ENCODE measurements at regions not wholly inside any gene's neighbourhood (a gene's known extent, or its start where the extent isn't known, plus 50 kb on each side); places are given as distances from the start of the nearest gene placed in this dataset.

GRCh38 chr5:93357686-93358085 is 223.3 kb downstream of the NR2F1-AS1 start:
- in situ Hi-C loops (cut with HindIII; ENCODE audit: low pct_unique_long_range_greater_than_20kb, low sequenced_read_pairs) (no loop called here), intact Hi-C loops (cut with micrococcal nuclease; ENCODE audit: unreplicated experiment) (no loop called here)
- H3K36me3 ChIP-seq (ENCODE audit: control insufficient read depth, insufficient read depth, low read length): no peaks in the 10 kb centered on the region
- ChIA-PET POLR2A (no interaction called here), CTCF (no interaction called here)
- H3K4me1 ChIP-seq (ENCODE audit: control insufficient read depth, insufficient read depth, low read length): peaks cover 6% of the 10 kb centered on the region; the same call in 1 of the 2 replicates
- BruUV-seq (replicated peaks): no TSS peak
- H3K4me3 ChIP-seq (ENCODE audit: low read depth in 2 of 2, low read length in 2 of 2): no peak overlapping the region
- H3K27ac ChIP-seq (ENCODE audit: low read length): no peak overlapping the region; the same call in 1 of the 2 replicates
- DNase-seq (ENCODE audit: low read depth, low spot score) (no peak), ATAC-seq (no peak)
- H3K27me3 ChIP-seq (ENCODE audit: control insufficient read depth, insufficient read depth, low read length): no peaks in the 10 kb centered on the region
- TF ChIP-seq POLR2AphosphoS5 (IDR thresholded peaks at IDR 0.05; ENCODE audit: low read depth, low read length): no peak
- no peak for TF ChIP-seq SIN3A (IDR thresholded peaks at IDR 0.05; ENCODE audit: borderline replicate concordance, insufficient read depth, low read depth, low read length)
- no peak for TF ChIP-seq CTCF (IDR thresholded peaks at IDR 0.05)
- no peak for TF ChIP-seq REST (IDR thresholded peaks at IDR 0.05; ENCODE audit: insufficient read depth in 1 of 2, low read depth in 2 of 2, low read length in 1 of 2)
- TF ChIP-seq TCF7L2 (IDR thresholded peaks at IDR 0.05; ENCODE audit: low read depth, low read length): no peak
- H3K9me3 ChIP-seq (ENCODE audit: control insufficient read depth, insufficient read depth, low read depth, low read length): no peaks in the 10 kb centered on the region

- ATAC-seq (no peak), DNase-seq (ENCODE audit: low read depth, low spot score) (no peak)
- in situ Hi-C loops (cut with HindIII; ENCODE audit: low pct_unique_long_range_greater_than_20kb, low sequenced_read_pairs): no loop called here
- Histone ChIP-seq H3K27me3 (ENCODE audit: control insufficient read depth, insufficient read depth, low read length) (no peaks in the 10 kb centered on the region), H3K4me3 (ENCODE audit: low read depth in 2 of 2, low read length in 2 of 2) (no peak overlapping the region), H3K36me3 (ENCODE audit: control insufficient read depth, insufficient read depth, low read length) (no peaks in the 10 kb centered on the region), H3K9me3 (ENCODE audit: control insufficient read depth, insufficient read depth, low read depth, low read length) (no peaks in the 10 kb centered on the region), H3K4me1 (ENCODE audit: control insufficient read depth, insufficient read depth, low read length) (peaks cover 6% of the 10 kb centered on the region; the same call in 1 of the 2 replicates), H3K27ac (ENCODE audit: low read length) (peak overlapping the region; percentile 36; the same call in 1 of the 2 replicates)
- TF ChIP-seq POLR2AphosphoS5 (IDR thresholded peaks at IDR 0.05; ENCODE audit: low read depth, low read length) (no peak), CTCF (IDR thresholded peaks at IDR 0.05) (no peak), SIN3A (IDR thresholded peaks at IDR 0.05; ENCODE audit: borderline replicate concordance, insufficient read depth, low read depth, low read length) (no peak), REST (IDR thresholded peaks at IDR 0.05; ENCODE audit: insufficient read depth in 1 of 2, low read depth in 2 of 2, low read length in 1 of 2) (no peak), TCF7L2 (IDR thresholded peaks at IDR 0.05; ENCODE audit: low read depth, low read length) (no peak)
- ChIA-PET POLR2A (no interaction called here), CTCF (no interaction called here)
- intact Hi-C loops (cut with micrococcal nuclease; ENCODE audit: unreplicated experiment): no loop called here
- BruUV-seq (replicated peaks): no TSS peak
Observed at GRCh38 chr5:93355691-93356090, 225.3 kb downstream of the NR2F1-AS1 start.
